Neural crest cell (in vitro differentiated cells): ENCODE measurements at regions not wholly inside any gene's neighbourhood (a gene's known extent, or its start where the extent isn't known, plus 50 kb on each side); places are given as distances from the start of the nearest gene placed in this dataset.

Source experiments
- DNase-seq: peaks from one replicate; pipeline ENCODE4 v3.0.0; 2021; ENCODE audit warnings: low read depth, mixed read lengths, low spot score
- H3K27ac Mint-ChIP-seq: one replicate; pipeline ENCODE4 v1.8.0; 2021; ENCODE audit warnings: mild to moderate bottlenecking, mixed read lengths; ENCODE audit not compliant: unreplicated experiment
- H3K27me3 Mint-ChIP-seq: 2 replicates; pipeline ENCODE4 v1.8.0; 2021; ENCODE audit warnings: low read depth, mild to moderate bottlenecking, mixed read lengths
- H3K36me3 Mint-ChIP-seq: 2 replicates; pipeline ENCODE4 v1.8.0; 2021; ENCODE audit warnings: low read depth, mild to moderate bottlenecking, mixed read lengths
- H3K4me1 Mint-ChIP-seq: 2 replicates; pipeline ENCODE4 v1.8.0; 2021; ENCODE audit warnings: mixed read lengths
- H3K4me3 Mint-ChIP-seq: one replicate; pipeline ENCODE4 v1.8.0; 2021; ENCODE audit warnings: mild to moderate bottlenecking, mixed read lengths
- H3K9me3 Mint-ChIP-seq: 2 replicates; pipeline ENCODE4 v1.8.0; 2021; ENCODE audit warnings: mixed read lengths
- CTCF ChIP-seq: fragments of 200-600 bp; sonication (generic); conservative IDR thresholded peaks from 2 replicates; pipeline ENCODE4 v1.5.0; 2021; ENCODE audit warnings: antibody characterized with exemption, mild to moderate bottlenecking

GRCh38 chr3:106249159-106249558 is 380.3 kb upstream of the CBLB start:
- peaks cover 13% of the 10 kb centered on the region for H3K9me3 Mint-ChIP-seq
- H3K27me3 Mint-ChIP-seq: no peaks in the 10 kb centered on the region
- TF ChIP-seq CTCF: no peak
- H3K27ac Mint-ChIP-seq: no peak overlapping the region
- peaks cover 3% of the 10 kb centered on the region for H3K36me3 Mint-ChIP-seq
- no peak for DNase-seq
- H3K4me1 Mint-ChIP-seq: no peaks in the 10 kb centered on the region
- H3K4me3 Mint-ChIP-seq: no peak overlapping the region

- H3K36me3 Mint-ChIP-seq: peaks cover 3% of the 10 kb centered on the region
- no peaks in the 10 kb centered on the region for H3K27me3 Mint-ChIP-seq
- H3K4me3 Mint-ChIP-seq: no peak overlapping the region
- TF ChIP-seq CTCF: no peak
- no peak overlapping the region for H3K27ac Mint-ChIP-seq
- H3K4me1 Mint-ChIP-seq: no peaks in the 10 kb centered on the region
- no peak for DNase-seq
- H3K9me3 Mint-ChIP-seq: peaks cover 13% of the 10 kb centered on the region
These were observed 381.2 kb upstream of the CBLB start for GRCh38 chr3:106249981-106250380.

- no peak for TF ChIP-seq CTCF
- Mint-ChIP-seq H3K27ac (no peak overlapping the region), H3K4me1 (no peaks in the 10 kb centered on the region), H3K27me3 (no peaks in the 10 kb centered on the region), H3K4me3 (no peak overlapping the region), H3K9me3 (peaks cover 13% of the 10 kb centered on the region), H3K36me3 (peaks cover 3% of the 10 kb centered on the region)
- no peak for DNase-seq
These were observed 382.5 kb upstream of the CBLB start for GRCh38 chr3:106251160-106251892.

GRCh38 chr3:106255870-106256248 is 387.0 kb upstream of the CBLB start:
- DNase-seq: no peak
- H3K36me3 Mint-ChIP-seq: peaks cover 3% of the 10 kb centered on the region
- peaks cover 10% of the 10 kb centered on the region for H3K9me3 Mint-ChIP-seq
- TF ChIP-seq CTCF: no peak
- H3K27ac Mint-ChIP-seq: no peak overlapping the region
- H3K4me1 Mint-ChIP-seq: no peaks in the 10 kb centered on the region
- H3K4me3 Mint-ChIP-seq: no peak overlapping the region
- no peaks in the 10 kb centered on the region for H3K27me3 Mint-ChIP-seq

- Mint-ChIP-seq H3K4me1 (no peaks in the 10 kb centered on the region), H3K36me3 (peaks cover 3% of the 10 kb centered on the region), H3K27me3 (no peaks in the 10 kb centered on the region), H3K4me3 (no peak overlapping the region), H3K9me3 (peaks cover 9% of the 10 kb centered on the region), H3K27ac (no peak overlapping the region)
- DNase-seq: no peak
- no peak for TF ChIP-seq CTCF
These were observed 387.6 kb upstream of the CBLB start for GRCh38 chr3:106256249-106256957.
